GM12878 (cell line): ENCODE measurements at regions not wholly inside any gene's neighbourhood (a gene's known extent, or its start where the extent isn't known, plus 50 kb on each side); places are given as distances from the start of the nearest gene placed in this dataset.

Experiments
- ATAC-seq: fragments of 200-7000 bp; cut with Tn5 transposase; 3 replicates; pipeline ENCODE4 v1.9.1; 2020; ENCODE audit warnings: mild to moderate bottlenecking, moderate library complexity
- BruUV-seq: library from RNA; stranded (reverse); fragments of 400-500 nt; replicated peaks from 2 replicates; lab custom pipeline; 2021; lab: Mats Ljungman, UMichigan
- CTCF ChIA-PET: fragments of 300-600 bp; sonication (Branson Sonifier 250); formaldehyde crosslinking; extraction: SDS; loops from one replicate; lab custom pipeline; 2021; ENCODE audit warnings: inconsistent platforms; lab: Yijun Ruan, JAX
- POLR2A ChIA-PET: fragments of 350-600 bp; formaldehyde crosslinking; extraction: SDS; loops from one replicate; lab custom pipeline; 2021; ENCODE audit warnings: inconsistent platforms; lab: Charles Lee
- RAD21 ChIA-PET: fragments of 300-600 bp; sonication (Branson Sonifier 250); formaldehyde crosslinking; loops from one replicate; lab custom pipeline; 2023; ENCODE audit warnings: antibody characterized with exemption; ENCODE audit not compliant: unreplicated experiment; lab: Charles Lee
- SMC1A ChIA-PET: fragments of 300-600 bp; sonication (Branson Sonifier 250); formaldehyde crosslinking; loops from one replicate; lab custom pipeline; 2023; ENCODE audit not compliant: unreplicated experiment, uncharacterized antibody; lab: Charles Lee
- DNase-seq: peaks from one replicate; pipeline ENCODE4 v3.0.0-alpha.2; 2011; ENCODE audit warnings: low read depth, low spot score
- FAIRE-seq: peaks from 3 replicates; lab custom pipeline; 2011; peaks lifted over from hg19 to GRCh38; lab: Jason Lieb, UNC
- H2AFZ ChIP-seq: 2 replicates; pipeline ENCODE4 v1.6.0; 2011; ENCODE audit warnings: low read depth, low read length, control low read depth; ENCODE audit not compliant: control insufficient read depth
- H3K27ac ChIP-seq: 2 replicates; pipeline ENCODE4 v1.5.1; 2011; ENCODE audit warnings: control low read depth; ENCODE audit not compliant: control insufficient read depth, insufficient read depth
- H3K27me3 ChIP-seq, 2 experiments: replicated peaks in 1 of 2; 2 replicates each; pipeline versions ENCODE4 v1.6.0 to v1.6.1; 2011; ENCODE audit warnings: low read length in 1 of 2; ENCODE audit not compliant: control insufficient read depth in 2 of 2, insufficient read depth in 2 of 2
- H3K36me3 ChIP-seq, 2 experiments: 2 replicates each; pipeline ENCODE4 v1.5.1; 2011; ENCODE audit warnings: low read length in 1 of 2; ENCODE audit not compliant: control insufficient read depth in 2 of 2, insufficient read depth in 2 of 2
- H3K4me1 ChIP-seq: 2 replicates; pipeline ENCODE4 v1.6.1; 2011; ENCODE audit warnings: mild to moderate bottlenecking, low read length, moderate library complexity, mixed read lengths; ENCODE audit not compliant: control insufficient read depth, insufficient read depth
- H3K4me2 ChIP-seq: 2 replicates; pipeline ENCODE4 v1.6.0; 2011; ENCODE audit warnings: control low read depth; ENCODE audit not compliant: control insufficient read depth, insufficient read depth
- H3K4me3 ChIP-seq: fragments of 200-600 bp; sonication (generic); 2 replicates; pipeline ENCODE4 v1.5.1; 2016
- H3K79me2 ChIP-seq: 2 replicates; pipeline ENCODE4 v1.6.0; 2011; ENCODE audit warnings: low read length; ENCODE audit not compliant: control insufficient read depth, insufficient read depth
- H3K9ac ChIP-seq: 2 replicates; pipeline ENCODE4 v1.8.0; 2011; ENCODE audit warnings: low read length, control low read depth, mixed read lengths; ENCODE audit not compliant: control insufficient read depth, insufficient read depth
- H3K9me3 ChIP-seq: replicated peaks from 3 replicates; pipeline ENCODE4 v1.5.1; 2011; ENCODE audit warnings: mild to moderate bottlenecking, low read length; ENCODE audit not compliant: control insufficient read depth, insufficient read depth
- H4K20me1 ChIP-seq: 2 replicates; pipeline ENCODE4 v1.6.0; 2011; ENCODE audit not compliant: control insufficient read depth, insufficient read depth
- CEBPB ChIP-seq, 2 experiments: fragments of 150-350 bp in 1 of 2; IDR thresholded peaks; 2 replicates each; pipeline ENCODE4 v1.6.1; 2012 to 2014; ENCODE audit warnings: low read depth in 2 of 2, low read length in 2 of 2, borderline replicate concordance in 1 of 2, inconsistent platforms in 1 of 2
- CHD1 ChIP-seq: IDR thresholded peaks from 2 replicates; pipeline ENCODE4 v1.6.1; 2012; ENCODE audit warnings: low read depth, low read length, improper control_type of control experiment
- ESRRA ChIP-seq: IDR thresholded peaks from 2 replicates; pipeline ENCODE4 v1.6.1; 2012; ENCODE audit warnings: mild to moderate bottlenecking, low read length, improper control_type of control experiment
- GATAD2B ChIP-seq: fragments of 450-650 bp; conservative IDR thresholded peaks from 2 replicates; pipeline ENCODE4 v1.6.1; 2017; ENCODE audit warnings: low read depth, mild to moderate bottlenecking, moderate library complexity
- JUND ChIP-seq: IDR thresholded peaks from 2 replicates; pipeline ENCODE4 v1.6.1; 2012; ENCODE audit warnings: low read depth, mild to moderate bottlenecking, low read length, improper control_type of control experiment, moderate library complexity
- NR2C2 ChIP-seq: IDR thresholded peaks from 2 replicates; pipeline ENCODE4 v1.6.1; 2011; ENCODE audit warnings: borderline replicate concordance, low read depth; ENCODE audit not compliant: control insufficient read depth, insufficient read length
- POLR2AphosphoS2 ChIP-seq: IDR thresholded peaks from 2 replicates; pipeline ENCODE4 v1.6.1; 2011; ENCODE audit warnings: low read depth, mild to moderate bottlenecking, low read length, improper control_type of control experiment, moderate library complexity
- SMC3 ChIP-seq: IDR thresholded peaks from 2 replicates; pipeline ENCODE4 v1.6.1; 2011; ENCODE audit warnings: low read length, improper control_type of control experiment, borderline replicate concordance
- SP1 ChIP-seq: IDR thresholded peaks from one replicate; pipeline ENCODE4 v1.6.1; 2011; ENCODE audit warnings: low read depth, low read length
- TCF3 ChIP-seq: IDR thresholded peaks from 2 replicates; pipeline ENCODE4 v1.6.1; 2012; ENCODE audit warnings: low read depth, mild to moderate bottlenecking, low read length, borderline replicate concordance; ENCODE audit not compliant: insufficient read depth
- TCF7 ChIP-seq: IDR thresholded peaks from 2 replicates; pipeline ENCODE4 v1.6.1; 2014; ENCODE audit warnings: antibody characterized with exemption, borderline replicate concordance
- WGBS: methylation state at CpG from one replicate; pipeline ENCODE4 v1.1.6; 2016; ENCODE audit warnings: low lambda C conversion rate; ENCODE audit not compliant: insufficient replicate concordance, insufficient coverage; ENCODE audit errors: missing lambda C conversion rate; 5-methylcytosine and 5-hydroxymethylcytosine counted together
- in situ Hi-C: fragments of 300-500 bp; cut with MboI; formaldehyde crosslinking; loops from 9 replicates; pipeline ENCODE4 v1.14.3; 2018; ENCODE audit warnings: mixed read lengths
- intact Hi-C: fragments of 100-400 bp; cut with micrococcal nuclease; formaldehyde crosslinking; loops from one replicate; pipeline ENCODE4 v1.14.2; 2022; ENCODE audit not compliant: unreplicated experiment

DNA sequence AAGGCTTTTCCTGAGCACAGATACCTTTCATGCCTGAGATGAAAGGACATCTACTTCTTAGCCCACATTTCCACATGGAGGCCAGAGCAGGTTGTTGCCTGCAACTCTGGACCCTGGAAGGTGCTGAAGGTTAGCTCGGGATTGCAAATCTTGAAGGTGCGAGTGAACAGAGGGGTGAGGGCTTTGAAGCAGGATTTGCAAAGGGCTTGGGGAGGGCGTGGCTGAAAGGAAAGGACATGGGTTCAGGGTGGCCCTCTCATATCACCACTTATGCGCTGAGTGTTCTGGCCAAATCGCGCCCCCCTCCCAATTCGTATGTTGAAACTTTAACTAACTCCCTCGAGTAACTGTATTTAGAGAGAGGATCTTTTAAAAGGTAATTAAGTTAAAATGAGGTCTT is 501.6 kb downstream of the MIAT start:
- Histone ChIP-seq H3K79me2 (no peaks in the 10 kb centered on the region), H3K9ac (no peak overlapping the region), H3K36me3 (no peaks in the 10 kb centered on the region), H3K4me2 (no peak overlapping the region), H3K27me3 (no peaks in the 10 kb centered on the region; a peak in 1 of 4 replicates), H3K9me3 (no peaks in the 10 kb centered on the region), H4K20me1 (no peaks in the 10 kb centered on the region), H2AFZ (no peak overlapping the region), H3K4me1 (no peaks in the 10 kb centered on the region), H3K4me3 (no peak overlapping the region), H3K27ac (no peak overlapping the region)
- ChIA-PET POLR2A (no interaction called here), SMC1A (no interaction called here), RAD21 (no interaction called here), CTCF (no interaction called here)
- in situ Hi-C loops, result no loop called here
- ATAC-seq, result no peak
- no peak for FAIRE-seq
- intact Hi-C loops, result no loop called here
- no peak for DNase-seq
- BruUV-seq, result no TSS peak
- TF ChIP-seq GATAD2B (no peak), CEBPB (IDR thresholded peaks at IDR 0.05; ENCODE audit: borderline replicate concordance in 1 of 2, low read depth in 2 of 2, low read length in 2 of 2) (no peak), TCF3 (no peak), JUND (no peak), TCF7 (no peak), SMC3 (no peak), SP1 (no peak), ESRRA (no peak), POLR2AphosphoS2 (no peak), CHD1 (no peak), NR2C2 (no peak)
- 66% methylated on average over 8 of the region's 8 CpGs for WGBS
